HL-60 (cell line): ENCODE measurements at regions not wholly inside any gene's neighbourhood (a gene's known extent, or its start where the extent isn't known, plus 50 kb on each side); places are given as distances from the start of the nearest gene placed in this dataset.

Experiments
- CTCF ChIP-seq: IDR thresholded peaks from one replicate; pipeline ENCODE4 v1.5.1; 2011; ENCODE audit warnings: low read length, control low read depth, inconsistent platforms; ENCODE audit not compliant: insufficient read depth
- GABPA ChIP-seq: IDR thresholded peaks from 2 replicates; pipeline ENCODE4 v1.6.1; 2012; ENCODE audit warnings: low read depth
- POLR2AphosphoS5 ChIP-seq: IDR thresholded peaks from 2 replicates; pipeline ENCODE4 v1.6.1; 2012; ENCODE audit warnings: low read depth
- REST ChIP-seq: IDR thresholded peaks from 2 replicates; pipeline ENCODE4 v1.6.1; 2012; ENCODE audit warnings: low read depth; ENCODE audit not compliant: insufficient replicate concordance
- SPI1 ChIP-seq: IDR thresholded peaks from 2 replicates; pipeline ENCODE4 v1.6.1; 2012; ENCODE audit warnings: low read depth, mild to moderate bottlenecking, borderline replicate concordance

- TF ChIP-seq CTCF (no peak), POLR2AphosphoS5 (no peak), SPI1 (no peak), REST (no peak), GABPA (no peak)
Observed at GRCh38 chr2:8279506-8279905, 402.4 kb upstream of the ID2 start.
